Astrocyte (in vitro differentiated cells and primary cell): ENCODE measurements at regions not wholly inside any gene's neighbourhood (a gene's known extent, or its start where the extent isn't known, plus 50 kb on each side); places are given as distances from the start of the nearest gene placed in this dataset.

Experiments
- DNase-seq: peaks from one replicate; pipeline ENCODE4 v3.0.0-alpha.2; 2010; ENCODE audit warnings: low read depth
- FAIRE-seq: peaks from 2 replicates; lab custom pipeline; 2011; peaks lifted over from hg19 to GRCh38; lab: Jason Lieb, UNC
- H2AFZ ChIP-seq: 2 replicates; pipeline ENCODE4 v1.6.0; 2012; ENCODE audit warnings: low read depth, low read length, inconsistent platforms
- H3K27ac ChIP-seq: 2 replicates; pipeline ENCODE4 v1.5.1; 2011; ENCODE audit warnings: low read depth, low read length, inconsistent platforms
- H3K27me3 ChIP-seq: 2 replicates; pipeline ENCODE4 v1.6.0; 2011; ENCODE audit warnings: low read length, inconsistent platforms; ENCODE audit not compliant: insufficient read depth
- H3K36me3 ChIP-seq: 2 replicates; pipeline ENCODE4 v1.5.1; 2011; ENCODE audit warnings: low read length, inconsistent platforms; ENCODE audit not compliant: insufficient read depth
- H3K4me1 ChIP-seq: 2 replicates; pipeline ENCODE4 v1.5.1; 2011; ENCODE audit warnings: low read length, inconsistent platforms; ENCODE audit not compliant: insufficient read depth
- H3K4me2 ChIP-seq: 2 replicates; pipeline ENCODE4 v1.6.0; 2012; ENCODE audit warnings: low read length, inconsistent platforms
- H3K4me3 ChIP-seq: 2 replicates; pipeline ENCODE4 v1.5.1; 2011; ENCODE audit warnings: low read depth, mild to moderate bottlenecking, low read length, inconsistent platforms; ENCODE audit not compliant: insufficient read depth
- H3K79me2 ChIP-seq: 2 replicates; pipeline ENCODE4 v1.6.0; 2012; ENCODE audit warnings: mild to moderate bottlenecking, low read length, inconsistent platforms; ENCODE audit not compliant: insufficient read depth
- H3K9ac ChIP-seq: 2 replicates; pipeline ENCODE4 v1.6.0; 2012; ENCODE audit warnings: mild to moderate bottlenecking, low read length, inconsistent platforms
- H3K9me3 ChIP-seq: 2 replicates; pipeline ENCODE4 v1.5.1; 2012; ENCODE audit warnings: low read depth, mild to moderate bottlenecking, low read length, inconsistent platforms; ENCODE audit not compliant: insufficient read depth
- H4K20me1 ChIP-seq: 2 replicates; pipeline ENCODE4 v1.6.0; 2012; ENCODE audit warnings: low read length, inconsistent platforms; ENCODE audit not compliant: insufficient read depth
- H3K27ac Mint-ChIP-seq: one replicate; pipeline ENCODE4 v1.8.0; 2021; ENCODE audit warnings: mild to moderate bottlenecking, mixed read lengths; ENCODE audit not compliant: unreplicated experiment
- H3K27me3 Mint-ChIP-seq: one replicate; pipeline ENCODE4 v1.8.0; 2021; ENCODE audit warnings: low read depth, mixed read lengths; ENCODE audit not compliant: unreplicated experiment
- H3K36me3 Mint-ChIP-seq: one replicate; pipeline ENCODE4 v1.8.0; 2021; ENCODE audit warnings: low read depth, mixed read lengths; ENCODE audit not compliant: unreplicated experiment
- H3K4me1 Mint-ChIP-seq: one replicate; pipeline ENCODE4 v1.8.0; 2021; ENCODE audit warnings: low read depth, mixed read lengths; ENCODE audit not compliant: unreplicated experiment
- H3K4me3 Mint-ChIP-seq: one replicate; pipeline ENCODE4 v1.8.0; 2021; ENCODE audit warnings: mild to moderate bottlenecking, moderate library complexity, mixed read lengths; ENCODE audit not compliant: unreplicated experiment
- H3K9me3 Mint-ChIP-seq: one replicate; pipeline ENCODE4 v1.8.0; 2021; ENCODE audit warnings: mild to moderate bottlenecking, mixed read lengths; ENCODE audit not compliant: unreplicated experiment
- CTCF ChIP-seq: IDR thresholded peaks from 2 replicates; pipeline ENCODE4 v1.5.1; 2011; ENCODE audit warnings: low read depth, mild to moderate bottlenecking, inconsistent platforms, low read length, moderate library complexity; ENCODE audit not compliant: insufficient read depth
- EZH2 ChIP-seq: IDR thresholded peaks from 2 replicates; pipeline ENCODE4 v1.6.1; 2012; ENCODE audit warnings: mild to moderate bottlenecking, low read length, inconsistent platforms; ENCODE audit not compliant: insufficient read depth

- no peaks in the 10 kb centered on the region for H3K27me3 ChIP-seq
- H3K27me3 Mint-ChIP-seq = no peaks in the 10 kb centered on the region
- H3K36me3 Mint-ChIP-seq = no peaks in the 10 kb centered on the region
These were observed 115.5 kb upstream of the ARPP21 start for GRCh38 chr3:35523838-35524237.

GRCh38 chr3:35524856-35525255 is 114.5 kb upstream of the ARPP21 start:
- H3K4me3 ChIP-seq = no peak overlapping the region

More at GRCh38 chr3:35523838-35524237, 115.5 kb upstream of the ARPP21 start:
- no peak overlapping the region for H3K9ac ChIP-seq
- H3K36me3 ChIP-seq = no peaks in the 10 kb centered on the region
- no peaks in the 10 kb centered on the region for H3K79me2 ChIP-seq
- Mint-ChIP-seq H3K9me3 (peaks cover 2% of the 10 kb centered on the region), H3K4me1 (peaks cover 22% of the 10 kb centered on the region), H3K4me3 (no peak overlapping the region), H3K27ac (peak overlapping the region; percentile 68)
- no peaks in the 10 kb centered on the region for H3K4me1 ChIP-seq
- H4K20me1 ChIP-seq = no peaks in the 10 kb centered on the region
- FAIRE-seq (no peak), DNase-seq (peak; percentile 48)
- no peaks in the 10 kb centered on the region for H3K9me3 ChIP-seq
- peak overlapping the region; percentile 38 for H3K4me2 ChIP-seq
- no peak for TF ChIP-seq CTCF
- no peak for TF ChIP-seq EZH2
- H3K27ac ChIP-seq = peak overlapping the region; percentile 45
- no peak overlapping the region for H2AFZ ChIP-seq
- no peak overlapping the region for H3K4me3 ChIP-seq

More at GRCh38 chr3:35524856-35525255, 114.5 kb upstream of the ARPP21 start:
- peak overlapping the region; percentile 48 for H3K27ac Mint-ChIP-seq
- Histone ChIP-seq H4K20me1 (no peaks in the 10 kb centered on the region), H3K79me2 (no peaks in the 10 kb centered on the region), H3K27me3 (no peaks in the 10 kb centered on the region), H3K36me3 (no peaks in the 10 kb centered on the region), H3K27ac (no peak overlapping the region), H3K4me1 (no peaks in the 10 kb centered on the region), H3K4me2 (no peak overlapping the region), H3K9me3 (no peaks in the 10 kb centered on the region), H2AFZ (no peak overlapping the region), H3K9ac (no peak overlapping the region)
- DNase-seq = no peak
- H3K4me3 Mint-ChIP-seq = no peak overlapping the region
- H3K27me3 Mint-ChIP-seq = no peaks in the 10 kb centered on the region
- H3K4me1 Mint-ChIP-seq = peaks cover 22% of the 10 kb centered on the region
- FAIRE-seq = no peak
- H3K9me3 Mint-ChIP-seq = no peaks in the 10 kb centered on the region
- TF ChIP-seq EZH2 (no peak), CTCF (no peak)
- H3K36me3 Mint-ChIP-seq = no peaks in the 10 kb centered on the region
